Ovary (tissue), 7 donors: ENCODE measurements at regions not wholly inside any gene's neighbourhood (a gene's known extent, or its start where the extent isn't known, plus 50 kb on each side); places are given as distances from the start of the nearest gene placed in this dataset.

ENCODE experiments used
- DNase-seq, 5 donors: peaks; one replicate each; pipeline ENCODE4 v3.0.0-alpha.2; 2019 to 2020
- H3K27ac ChIP-seq, 2 donors: fragments of 200-600 bp; one replicate each; pipeline versions ENCODE4 v1.5.1 to v1.8.0; 2019 to 2022
- H3K27me3 ChIP-seq: fragments of 200-600 bp; one replicate; pipeline ENCODE4 v1.8.0; 2022
- H3K36me3 ChIP-seq: fragments of 200-600 bp; sonication (generic); one replicate; pipeline ENCODE4 v1.5.1; 2019
- H3K4me1 ChIP-seq: one replicate; pipeline ENCODE4 v1.8.1; 2013; ENCODE audit warnings: mild to moderate bottlenecking, moderate library complexity; ENCODE audit not compliant: insufficient read depth
- H3K4me3 ChIP-seq: fragments of 200-600 bp; sonication (generic); one replicate; pipeline ENCODE4 v1.5.1; 2017
- H3K9me3 ChIP-seq, 2 donors: fragments of 200-600 bp in 1 of 2; sonication (generic) in 1 of 2; one replicate each; pipeline versions ENCODE4 v1.5.1 to v1.8.1; 2013 to 2019; ENCODE audit warnings: mild to moderate bottlenecking in 1 of 2, moderate library complexity in 1 of 2
- EP300 ChIP-seq: sonication (generic); formaldehyde crosslinking; IDR thresholded peaks from one replicate; pipeline ENCODE4 v1.6.1; 2017; ENCODE audit warnings: antibody characterized with exemption
- POLR2A ChIP-seq: fragments of 450-650 bp; IDR thresholded peaks from one replicate; pipeline ENCODE4 v1.6.1; 2017; ENCODE audit warnings: antibody characterized with exemption, mild to moderate bottlenecking, moderate library complexity
- WGBS, 3 donors: extraction: QIAGEN DNeasy Blood & Tissue Kit in 1 of 3; methylation state at CpG; one replicate each; pipeline versions ENCODE4 v1.1.5 to v1.1.7; 2013 to 2017; 5-methylcytosine and 5-hydroxymethylcytosine counted together
- intact Hi-C, 4 donors: fragments of 100-400 bp; cut with DNase I; formaldehyde crosslinking; loops; one replicate each; pipeline versions ENCODE4 v1.11.0 to v1.15.1; 2022 to 2023
- TF ChIP-seq, protein P1 (sequence below), 3 donors: fragments of 450-650 bp in 2 of 3; fragments of 200-600 bp in 1 of 3; IDR thresholded peaks; one replicate each; pipeline versions ENCODE4 v1.5.1 to v1.8.0; 2016 to 2022; ENCODE audit warnings: antibody characterized with exemption in 3 of 3, mild to moderate bottlenecking in 1 of 3
- donor health status: DM: no; HTN: no; CAD: no; lungs with moderate emphysema.
- donor health status: DM: no; HTN: no; CAD: no.
- donor health status: Bipolar disorder and iron deficiency.
- donor health status: DM: no; HTN: no; CAD: no.
- donor health status: DM: yes; HTN: yes; CAD: no.

DNA sequence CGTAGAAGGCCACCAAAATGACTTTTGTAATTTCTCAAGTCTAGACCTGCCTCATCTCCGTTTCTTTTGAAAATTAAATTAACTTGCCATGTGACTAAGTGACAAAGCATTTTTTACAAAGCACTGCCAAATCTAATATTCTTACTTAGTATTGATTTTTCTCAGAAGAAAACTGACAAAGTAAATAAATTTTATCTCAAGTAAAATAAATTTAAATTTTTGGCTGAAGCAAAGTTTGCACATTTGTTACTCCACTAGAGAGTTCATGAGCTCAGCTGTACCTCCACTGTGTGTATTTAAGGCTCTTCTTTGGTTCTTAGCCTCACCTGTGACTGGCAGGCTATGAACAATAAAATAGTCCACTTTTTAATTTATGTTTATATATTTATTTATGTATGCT, 441.1 kb upstream of the PCDH10 start:
- H3K4me3 ChIP-seq = no peak overlapping the region
- intact Hi-C loops = no loop called here
- H3K9me3 ChIP-seq = no peaks in the 10 kb centered on the region
- WGBS, 3 donors = 63 to 79% (median 72%) methylated on average over 2 of the region's 2 CpGs
- no peaks in the 10 kb centered on the region for H3K36me3 ChIP-seq
- no peaks in the 10 kb centered on the region for H3K27me3 ChIP-seq
- no peak overlapping the region for H3K27ac ChIP-seq
- DNase-seq = no peak
- TF ChIP-seq, protein P1, sequence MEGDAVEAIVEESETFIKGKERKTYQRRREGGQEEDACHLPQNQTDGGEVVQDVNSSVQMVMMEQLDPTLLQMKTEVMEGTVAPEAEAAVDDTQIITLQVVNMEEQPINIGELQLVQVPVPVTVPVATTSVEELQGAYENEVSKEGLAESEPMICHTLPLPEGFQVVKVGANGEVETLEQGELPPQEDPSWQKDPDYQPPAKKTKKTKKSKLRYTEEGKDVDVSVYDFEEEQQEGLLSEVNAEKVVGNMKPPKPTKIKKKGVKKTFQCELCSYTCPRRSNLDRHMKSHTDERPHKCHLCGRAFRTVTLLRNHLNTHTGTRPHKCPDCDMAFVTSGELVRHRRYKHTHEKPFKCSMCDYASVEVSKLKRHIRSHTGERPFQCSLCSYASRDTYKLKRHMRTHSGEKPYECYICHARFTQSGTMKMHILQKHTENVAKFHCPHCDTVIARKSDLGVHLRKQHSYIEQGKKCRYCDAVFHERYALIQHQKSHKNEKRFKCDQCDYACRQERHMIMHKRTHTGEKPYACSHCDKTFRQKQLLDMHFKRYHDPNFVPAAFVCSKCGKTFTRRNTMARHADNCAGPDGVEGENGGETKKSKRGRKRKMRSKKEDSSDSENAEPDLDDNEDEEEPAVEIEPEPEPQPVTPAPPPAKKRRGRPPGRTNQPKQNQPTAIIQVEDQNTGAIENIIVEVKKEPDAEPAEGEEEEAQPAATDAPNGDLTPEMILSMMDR (IDR thresholded peaks at IDR 0.05) = no peak
- H3K4me1 ChIP-seq = no peaks in the 10 kb centered on the region

DNA sequence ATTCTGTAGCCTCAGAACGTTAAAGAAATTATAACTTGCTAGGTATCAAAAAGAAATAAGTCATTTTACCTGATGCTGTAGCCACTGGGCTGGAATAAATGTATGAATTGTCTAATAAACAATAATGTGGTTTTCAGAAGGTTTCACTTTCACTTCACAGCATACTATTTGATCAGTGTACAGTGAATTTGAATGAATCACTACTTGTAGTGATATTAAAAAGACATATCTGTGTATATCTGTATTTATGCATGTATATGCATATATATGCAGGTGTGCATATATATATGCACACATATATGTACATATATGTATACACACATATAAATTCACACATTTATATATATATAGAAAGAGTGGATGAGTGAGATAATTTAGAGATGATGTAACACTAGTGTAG, 440.0 kb upstream of the PCDH10 start:
- no peaks in the 10 kb centered on the region for H3K4me1 ChIP-seq
- no peak for DNase-seq
- intact Hi-C loops = no loop called here
- H3K27ac ChIP-seq = no peak overlapping the region
- H3K36me3 ChIP-seq = no peaks in the 10 kb centered on the region
- H3K9me3 ChIP-seq = no peaks in the 10 kb centered on the region
- no peaks in the 10 kb centered on the region for H3K27me3 ChIP-seq
- TF ChIP-seq, protein P1 (IDR thresholded peaks at IDR 0.05) = no peak
- TF ChIP-seq EP300 (no peak), POLR2A (no peak)
- 56 to 61% (median 57%) methylated on average over 1 of the region's 1 CpG for WGBS, 3 donors
- no peak overlapping the region for H3K4me3 ChIP-seq

DNA sequence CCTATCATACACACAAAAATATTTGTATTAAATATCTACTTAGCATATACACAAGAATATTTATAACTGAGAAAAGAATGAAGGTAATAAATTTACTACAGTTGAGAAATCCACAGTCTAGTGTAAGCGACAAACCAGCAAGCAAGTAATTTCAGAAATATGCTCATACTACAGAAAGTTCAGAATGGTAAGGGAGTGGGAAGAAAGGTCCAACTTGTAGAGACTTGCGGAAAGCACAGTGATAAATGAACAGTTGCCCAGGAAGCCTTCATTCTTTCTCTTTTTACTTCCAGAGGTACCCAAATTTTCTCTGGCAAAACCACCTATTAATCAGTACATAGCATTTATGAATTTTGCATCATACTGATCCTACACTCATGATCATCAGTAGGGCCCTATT, 438.1 kb upstream of the PCDH10 start:
- 92 to 97% (median 96%) methylated on average over 2 of the region's 2 CpGs for WGBS, 3 donors
- Histone ChIP-seq H3K4me1 (no peaks in the 10 kb centered on the region), H3K36me3 (no peaks in the 10 kb centered on the region), H3K27ac (no peak overlapping the region), H3K4me3 (no peak overlapping the region), H3K27me3 (no peaks in the 10 kb centered on the region), H3K9me3 (no peaks in the 10 kb centered on the region)
- intact Hi-C loops = loop anchor here in 1 of 4 donors (10.0 kb wide), 1 partner anchor 1056 kb away; no protein-coding TSS in a partner anchor
- TF ChIP-seq, protein P1 (IDR thresholded peaks at IDR 0.05) = no peak
- TF ChIP-seq POLR2A = no peak
- no peak for TF ChIP-seq EP300
- no peak for DNase-seq

DNA sequence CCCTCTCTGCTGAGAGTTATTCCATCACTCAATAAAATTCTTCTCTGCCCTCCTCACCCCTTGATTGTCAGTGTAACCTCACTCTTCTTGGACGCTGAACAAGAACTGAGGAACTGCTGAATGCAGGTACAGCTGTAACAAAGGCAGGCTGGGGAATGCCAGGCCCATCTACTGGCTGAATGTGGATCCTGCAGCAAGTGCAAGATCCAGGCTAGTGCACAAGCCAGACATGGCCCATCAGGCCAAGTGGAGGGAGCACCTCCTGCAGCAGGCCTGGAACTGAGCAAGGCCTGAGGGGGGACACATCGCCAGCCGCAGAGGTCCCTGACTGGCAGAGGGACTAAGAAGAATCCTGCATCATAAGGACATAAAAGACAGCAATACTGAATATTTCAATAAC, 411.8 kb upstream of the PCDH10 start:
- Histone ChIP-seq H3K27ac (no peak overlapping the region), H3K27me3 (no peaks in the 10 kb centered on the region), H3K36me3 (no peaks in the 10 kb centered on the region), H3K9me3 (no peaks in the 10 kb centered on the region), H3K4me3 (no peak overlapping the region), H3K4me1 (no peaks in the 10 kb centered on the region)
- intact Hi-C loops = no loop called here
- 86 to 96% (median 92%) methylated on average over 3 of the region's 3 CpGs for whole genome bisulfite sequencing, 3 donors
- DNase-seq = no peak
- TF ChIP-seq EP300 (no peak), POLR2A (no peak)
- TF ChIP-seq, protein P1 (IDR thresholded peaks at IDR 0.05) = no peak
